PC-3 (cell line): ENCODE measurements at regions not wholly inside any gene's neighbourhood (a gene's known extent, or its start where the extent isn't known, plus 50 kb on each side); places are given as distances from the start of the nearest gene placed in this dataset.

Experiments
- CTCF ChIP-seq: fragments of 300-600 bp; sonication (generic); conservative IDR thresholded peaks from 2 replicates; pipeline ENCODE4 v1.5.1; 2017; ENCODE audit warnings: antibody characterized with exemption, low read depth, mild to moderate bottlenecking, low read length
- EZH2 ChIP-seq: fragments of 300-600 bp; sonication (generic); IDR thresholded peaks from one replicate; pipeline ENCODE4 v1.6.1; 2017; ENCODE audit warnings: antibody characterized with exemption, mild to moderate bottlenecking, low read length; ENCODE audit not compliant: unreplicated experiment
- EZH2phosphoT487 ChIP-seq: fragments of 300-600 bp; sonication (generic); IDR thresholded peaks from 2 replicates; pipeline ENCODE4 v1.6.1; 2018; ENCODE audit warnings: mild to moderate bottlenecking, antibody characterized with exemption, low read length, borderline replicate concordance

- no peak for TF ChIP-seq EZH2
- TF ChIP-seq EZH2phosphoT487: no peak
- TF ChIP-seq CTCF: no peak
Measured at GRCh38 chr4:43587758-43588157, 695.2 kb downstream of the GRXCR1 start.
